PC-3 (cell line): ENCODE measurements at regions not wholly inside any gene's neighbourhood (a gene's known extent, or its start where the extent isn't known, plus 50 kb on each side); places are given as distances from the start of the nearest gene placed in this dataset.

Experiments used
- ATAC-seq: fragments of 200-7000 bp; cut with Tn5 transposase; 2 replicates; pipeline ENCODE4 v1.9.1; 2020; ENCODE audit warnings: mild to moderate bottlenecking, moderate library complexity
- BruUV-seq: library from RNA; stranded (reverse); fragments of 400-500 nt; replicated peaks from 2 replicates; lab custom pipeline; 2021; lab: Mats Ljungman, UMichigan
- CTCF ChIA-PET: fragments of 300-600 bp; sonication (Branson Sonifier 250); formaldehyde crosslinking; loops from one replicate; lab custom pipeline; 2022; ENCODE audit warnings: antibody characterized with exemption; lab: Charles Lee
- POLR2A ChIA-PET: fragments of 300-600 bp; sonication (Branson Sonifier 250); formaldehyde crosslinking; loops from one replicate; lab custom pipeline; 2022; ENCODE audit warnings: antibody characterized with exemption; ENCODE audit not compliant: unreplicated experiment; lab: Charles Lee
- DNase-seq: peaks from one replicate; pipeline ENCODE4 v3.0.0-alpha.2; 2015
- H2AFZ ChIP-seq: fragments of 300-600 bp; sonication (generic); 2 replicates; pipeline ENCODE4 v1.6.0; 2016; ENCODE audit warnings: antibody characterized with exemption, low read length
- H3F3A ChIP-seq: fragments of 300-600 bp; sonication (generic); one replicate; pipeline ENCODE4 v1.6.0; 2017; ENCODE audit warnings: antibody characterized with exemption, low read length, control low read depth, mild to moderate bottlenecking; ENCODE audit not compliant: unreplicated experiment
- H3K27ac ChIP-seq: fragments of 300-600 bp; sonication (generic); 2 replicates; pipeline ENCODE4 v1.5.1; 2016; ENCODE audit warnings: mild to moderate bottlenecking, low read length
- H3K27me3 ChIP-seq: fragments of 300-600 bp; sonication (generic); 2 replicates; pipeline ENCODE4 v1.6.1; 2016; ENCODE audit warnings: low read length, mixed read lengths
- H3K36me3 ChIP-seq: fragments of 300-600 bp; sonication (generic); 2 replicates; pipeline ENCODE4 v1.6.1; 2016; ENCODE audit warnings: low read depth, mixed run types, low read length, mixed read lengths
- H3K4me1 ChIP-seq: fragments of 300-600 bp; sonication (generic); 2 replicates; pipeline ENCODE4 v1.5.1; 2016; ENCODE audit warnings: low read length; ENCODE audit not compliant: insufficient read depth
- H3K4me2 ChIP-seq: fragments of 300-600 bp; sonication (generic); 2 replicates; pipeline ENCODE4 v1.6.0; 2016; ENCODE audit warnings: low read length
- H3K4me3 ChIP-seq: fragments of 300-600 bp; sonication (generic); 2 replicates; pipeline ENCODE4 v1.5.1; 2016; ENCODE audit warnings: mild to moderate bottlenecking, low read length, mixed read lengths
- H3K79me2 ChIP-seq: fragments of 300-600 bp; sonication (generic); 2 replicates; pipeline ENCODE4 v1.6.1; 2017; ENCODE audit warnings: low read length, mixed read lengths
- H3K9ac ChIP-seq: fragments of 300-600 bp; sonication (generic); 2 replicates; pipeline ENCODE4 v1.6.0; 2016; ENCODE audit warnings: mild to moderate bottlenecking, low read length
- H3K9me2 ChIP-seq: fragments of 300-600 bp; sonication (generic); replicated peaks from 2 replicates; pipeline ENCODE4 v1.6.1; 2016; ENCODE audit warnings: mixed run types, low read length, mixed read lengths
- H3K9me3 ChIP-seq: fragments of 300-600 bp; sonication (generic); 2 replicates; pipeline ENCODE4 v1.6.1; 2016; ENCODE audit warnings: low read length, mixed read lengths
- H4K20me1 ChIP-seq: fragments of 300-600 bp; sonication (generic); 2 replicates; pipeline ENCODE4 v1.6.1; 2016; ENCODE audit warnings: low read length, mixed read lengths
- CTCF ChIP-seq: fragments of 300-600 bp; sonication (generic); conservative IDR thresholded peaks from 2 replicates; pipeline ENCODE4 v1.5.1; 2017; ENCODE audit warnings: antibody characterized with exemption, low read depth, mild to moderate bottlenecking, low read length
- EZH2 ChIP-seq: fragments of 300-600 bp; sonication (generic); IDR thresholded peaks from one replicate; pipeline ENCODE4 v1.6.1; 2017; ENCODE audit warnings: antibody characterized with exemption, mild to moderate bottlenecking, low read length; ENCODE audit not compliant: unreplicated experiment
- EZH2phosphoT487 ChIP-seq: fragments of 300-600 bp; sonication (generic); IDR thresholded peaks from 2 replicates; pipeline ENCODE4 v1.6.1; 2018; ENCODE audit warnings: mild to moderate bottlenecking, antibody characterized with exemption, low read length, borderline replicate concordance
- intact Hi-C: fragments of 100-400 bp; cut with micrococcal nuclease; formaldehyde crosslinking; loops from 2 replicates; pipeline ENCODE4 v1.9.0; 2023

- no peak for TF ChIP-seq CTCF
- no peak for TF ChIP-seq EZH2
- TF ChIP-seq EZH2phosphoT487, result no peak
- H3K9me2 ChIP-seq, result no peaks in the 10 kb centered on the region
- ChIA-PET POLR2A (no interaction called here), CTCF (no interaction called here)
- no peaks in the 10 kb centered on the region for H3F3A ChIP-seq
- no peaks in the 10 kb centered on the region for H3K27me3 ChIP-seq
- peaks cover 18% of the 10 kb centered on the region for H3K4me1 ChIP-seq
- peak overlapping the region; percentile 76 for H3K27ac ChIP-seq
- H3K36me3 ChIP-seq, result no peaks in the 10 kb centered on the region
- intact Hi-C loops, result no loop called here
- BruUV-seq, result no TSS peak
- DNase-seq (peak; percentile 69), ATAC-seq (peak; percentile 49)
- H3K9me3 ChIP-seq, result no peaks in the 10 kb centered on the region
- H3K9ac ChIP-seq, result no peak overlapping the region; the same call in 1 of the 2 replicates
- no peaks in the 10 kb centered on the region for H4K20me1 ChIP-seq
- H3K4me3 ChIP-seq, result 0 out of 2 replicates have a peak overlapping the region, but pooled peaks have one; percentile 23
- H3K79me2 ChIP-seq, result no peaks in the 10 kb centered on the region
- H2AFZ ChIP-seq, result 0 out of 2 replicates have a peak overlapping the region, but pooled peaks have one; percentile 15
- H3K4me2 ChIP-seq, result peak overlapping the region; percentile 46
These were observed 410.0 kb downstream of the DIPK2A start for GRCh38 chr3:144381607-144382006.

GRCh38 chr3:144384241-144384979 lies 412.8 kb downstream of the DIPK2A start:
- ChIA-PET POLR2A (no interaction called here), CTCF (no interaction called here)
- peaks cover 18% of the 10 kb centered on the region for H3K4me1 ChIP-seq
- H3K36me3 ChIP-seq, result no peaks in the 10 kb centered on the region
- H3K9me2 ChIP-seq, result no peaks in the 10 kb centered on the region
- intact Hi-C loops, result no loop called here
- no peak overlapping the region for H3K27ac ChIP-seq
- BruUV-seq, result no TSS peak
- no peaks in the 10 kb centered on the region for H4K20me1 ChIP-seq
- no peak; the same call in 1 of the 2 replicates for ATAC-seq
- H3F3A ChIP-seq, result no peaks in the 10 kb centered on the region
- H3K4me2 ChIP-seq, result no peak overlapping the region
- TF ChIP-seq EZH2phosphoT487 (no peak), EZH2 (no peak), CTCF (no peak)
- no peak overlapping the region for H3K9ac ChIP-seq
- no peak overlapping the region for H2AFZ ChIP-seq
- H3K4me3 ChIP-seq, result no peak overlapping the region
- no peak for DNase-seq
- H3K9me3 ChIP-seq, result no peaks in the 10 kb centered on the region
- no peaks in the 10 kb centered on the region for H3K27me3 ChIP-seq
- H3K79me2 ChIP-seq, result no peaks in the 10 kb centered on the region

GRCh38 chr3:144390786-144391185 lies 419.2 kb downstream of the DIPK2A start:
- TF ChIP-seq CTCF (no peak), EZH2phosphoT487 (no peak), EZH2 (no peak)
- Histone ChIP-seq H3K4me2 (no peak overlapping the region), H3F3A (no peaks in the 10 kb centered on the region), H3K27ac (no peak overlapping the region), H3K36me3 (no peaks in the 10 kb centered on the region), H3K4me1 (peaks cover 14% of the 10 kb centered on the region), H3K9me2 (no peaks in the 10 kb centered on the region), H2AFZ (no peak overlapping the region), H3K9me3 (no peaks in the 10 kb centered on the region), H3K79me2 (no peaks in the 10 kb centered on the region), H3K27me3 (no peaks in the 10 kb centered on the region), H3K9ac (no peak overlapping the region), H4K20me1 (no peaks in the 10 kb centered on the region), H3K4me3 (no peak overlapping the region)
- DNase-seq (no peak), ATAC-seq (no peak)
- CTCF ChIA-PET, result no interaction called here
- BruUV-seq, result no TSS peak
- intact Hi-C loops, result no loop called here
- POLR2A ChIA-PET, result no interaction called here
